ACC112 (cell line): ENCODE measurements at regions not wholly inside any gene's neighbourhood (a gene's known extent, or its start where the extent isn't known, plus 50 kb on each side); places are given as distances from the start of the nearest gene placed in this dataset.
A peak's percentile ranks its signal among the peaks of the same experiment; 100 is the strongest.

Experiments used
- H2AFZ ChIP-seq: fragments of 200-600 bp; sonication (generic); one replicate; pipeline ENCODE4 v1.6.0; 2017; ENCODE audit warnings: antibody characterized with exemption, low read length; ENCODE audit not compliant: unreplicated experiment
- H3K27ac ChIP-seq: fragments of 200-600 bp; sonication (generic); 2 replicates; pipeline ENCODE4 v1.5.1; 2014; ENCODE audit warnings: low read depth, mild to moderate bottlenecking, antibody characterized with exemption, low read length, moderate library complexity
- H3K27me3 ChIP-seq: fragments of 200-600 bp; sonication (generic); 2 replicates; pipeline ENCODE4 v1.6.1; 2014; ENCODE audit warnings: mild to moderate bottlenecking, antibody characterized with exemption, low read length, moderate library complexity, mixed read lengths; ENCODE audit not compliant: insufficient read depth
- H3K36me3 ChIP-seq: fragments of 200-600 bp; sonication (generic); 2 replicates; pipeline ENCODE4 v1.6.1; 2016; ENCODE audit warnings: mild to moderate bottlenecking, antibody characterized with exemption, low read length, moderate library complexity, mixed read lengths; ENCODE audit not compliant: insufficient read depth
- H3K4me1 ChIP-seq: fragments of 200-600 bp; sonication (generic); one replicate; pipeline ENCODE4 v1.6.1; 2016; ENCODE audit warnings: low read length, mixed read lengths; ENCODE audit not compliant: insufficient read depth, unreplicated experiment, control insufficient read depth
- H3K4me3 ChIP-seq: fragments of 200-600 bp; sonication (generic); 2 replicates; pipeline ENCODE4 v1.5.1; 2014; ENCODE audit warnings: mild to moderate bottlenecking, low read depth, low read length
- H3K79me2 ChIP-seq: fragments of 200-600 bp; sonication (generic); one replicate; pipeline ENCODE4 v1.6.0; 2016; ENCODE audit warnings: low read length; ENCODE audit not compliant: control insufficient read depth, unreplicated experiment, insufficient read depth

GRCh38 chr14:53858345-53858684 lies 98.3 kb downstream of the BMP4 start:
- H2AFZ ChIP-seq, result no peak overlapping the region
- no peak overlapping the region for H3K4me3 ChIP-seq
- H3K36me3 ChIP-seq, result no peaks in the 10 kb centered on the region

GRCh38 chr14:53857625-53858344 lies 98.8 kb downstream of the BMP4 start:
- H3K4me3 ChIP-seq, result no peak overlapping the region
- H3K36me3 ChIP-seq, result no peaks in the 10 kb centered on the region
- H3K27ac ChIP-seq, result no peak overlapping the region
- peaks cover 13% of the 10 kb centered on the region for H3K27me3 ChIP-seq
- H3K4me1 ChIP-seq, result no peaks in the 10 kb centered on the region
- no peaks in the 10 kb centered on the region for H3K79me2 ChIP-seq
- no peak overlapping the region for H2AFZ ChIP-seq

More at GRCh38 chr14:53858345-53858684, 98.3 kb downstream of the BMP4 start:
- H3K27me3 ChIP-seq, result peaks cover 13% of the 10 kb centered on the region
- no peak overlapping the region for H3K27ac ChIP-seq
- H3K79me2 ChIP-seq, result no peaks in the 10 kb centered on the region
- H3K4me1 ChIP-seq, result no peaks in the 10 kb centered on the region

DNA sequence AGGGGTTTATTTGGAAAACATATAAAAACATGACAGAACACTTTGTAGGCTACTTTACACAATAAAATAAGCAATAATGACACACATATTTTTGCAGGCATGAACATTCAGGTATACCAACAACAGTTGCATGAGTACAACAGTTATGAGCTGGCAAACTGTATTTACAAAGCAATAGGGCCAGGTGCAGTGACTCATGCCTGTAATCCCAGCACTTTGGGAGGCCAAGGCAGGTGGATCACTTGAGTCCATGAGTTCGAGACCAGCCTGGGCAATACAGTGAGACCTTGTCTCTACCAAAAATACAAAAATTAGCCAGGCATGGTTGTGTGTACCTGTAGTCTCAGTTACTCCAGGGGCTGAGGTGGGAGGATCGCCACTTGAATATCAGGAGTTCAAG lies 101.1 kb downstream of the BMP4 start:
- Histone ChIP-seq H3K79me2 (no peaks in the 10 kb centered on the region), H3K36me3 (no peaks in the 10 kb centered on the region), H3K27ac (no peak overlapping the region)

DNA sequence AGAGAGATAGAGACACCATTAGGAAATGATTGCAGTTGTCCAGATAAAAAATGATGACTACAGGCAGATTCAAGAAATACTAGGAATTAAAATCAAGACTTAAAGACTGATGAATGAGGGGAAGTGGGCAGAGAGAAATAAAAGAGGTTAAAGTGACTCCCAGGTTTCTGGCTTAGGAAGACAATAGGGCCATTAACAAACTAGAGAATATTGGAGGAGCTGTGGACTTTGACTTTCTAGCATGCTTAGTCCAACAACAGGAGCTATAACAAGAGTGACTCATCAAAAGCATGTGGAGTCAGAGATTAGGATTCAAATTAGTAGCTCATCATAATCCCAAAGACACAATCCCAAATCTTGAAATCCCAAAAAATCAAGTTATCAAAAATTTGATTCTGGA lies 101.5 kb downstream of the BMP4 start:
- no peaks in the 10 kb centered on the region for H3K36me3 ChIP-seq
- H3K27ac ChIP-seq, result no peak overlapping the region
- no peak overlapping the region for H3K4me3 ChIP-seq
- H2AFZ ChIP-seq, result no peak overlapping the region
- H3K4me1 ChIP-seq, result peaks cover 16% of the 10 kb centered on the region
- H3K79me2 ChIP-seq, result no peaks in the 10 kb centered on the region
- peaks cover 8% of the 10 kb centered on the region for H3K27me3 ChIP-seq

More for the DNA sequence above, 101.1 kb downstream of the BMP4 start:
- H3K4me3 ChIP-seq, result no peak overlapping the region
- no peak overlapping the region for H2AFZ ChIP-seq
- H3K27me3 ChIP-seq, result peaks cover 12% of the 10 kb centered on the region
- peaks cover 13% of the 10 kb centered on the region for H3K4me1 ChIP-seq

DNA sequence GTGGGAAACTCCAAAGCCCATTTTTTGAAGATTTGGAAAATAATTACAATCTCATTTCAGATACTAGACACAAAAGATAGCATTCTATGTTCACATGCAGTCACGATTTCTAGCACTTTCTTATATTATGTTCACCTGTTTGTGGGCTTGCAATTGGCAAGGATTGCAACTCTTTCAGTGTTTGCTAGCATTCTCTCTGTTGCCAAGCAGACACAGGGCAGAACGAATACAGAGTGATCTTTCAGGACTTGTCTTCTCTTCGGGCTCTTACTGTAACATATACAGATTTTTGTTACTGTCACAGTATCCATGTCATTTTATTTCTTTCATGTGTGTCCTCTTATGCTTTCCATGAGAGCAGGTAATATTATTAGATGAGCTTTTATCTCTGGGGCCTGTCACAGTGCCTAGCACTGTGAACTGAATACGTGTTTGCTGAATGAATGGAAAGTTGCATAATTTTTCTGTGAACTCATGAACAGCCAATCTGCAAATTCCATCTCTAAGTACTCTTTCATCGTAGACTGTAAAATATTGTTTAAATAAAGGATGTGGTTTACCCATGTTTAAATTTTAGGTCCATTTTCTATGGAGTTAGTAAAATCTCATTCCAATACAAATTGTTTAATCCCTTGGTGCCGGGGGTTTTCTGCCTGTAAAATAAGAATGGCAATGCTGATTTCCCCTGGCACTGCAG lies 105.1 kb downstream of the BMP4 start:
- no peak overlapping the region; the same call in 1 of the 2 replicates for H3K27ac ChIP-seq
- H3K79me2 ChIP-seq, result no peaks in the 10 kb centered on the region
- H3K4me1 ChIP-seq, result peaks cover 16% of the 10 kb centered on the region

DNA sequence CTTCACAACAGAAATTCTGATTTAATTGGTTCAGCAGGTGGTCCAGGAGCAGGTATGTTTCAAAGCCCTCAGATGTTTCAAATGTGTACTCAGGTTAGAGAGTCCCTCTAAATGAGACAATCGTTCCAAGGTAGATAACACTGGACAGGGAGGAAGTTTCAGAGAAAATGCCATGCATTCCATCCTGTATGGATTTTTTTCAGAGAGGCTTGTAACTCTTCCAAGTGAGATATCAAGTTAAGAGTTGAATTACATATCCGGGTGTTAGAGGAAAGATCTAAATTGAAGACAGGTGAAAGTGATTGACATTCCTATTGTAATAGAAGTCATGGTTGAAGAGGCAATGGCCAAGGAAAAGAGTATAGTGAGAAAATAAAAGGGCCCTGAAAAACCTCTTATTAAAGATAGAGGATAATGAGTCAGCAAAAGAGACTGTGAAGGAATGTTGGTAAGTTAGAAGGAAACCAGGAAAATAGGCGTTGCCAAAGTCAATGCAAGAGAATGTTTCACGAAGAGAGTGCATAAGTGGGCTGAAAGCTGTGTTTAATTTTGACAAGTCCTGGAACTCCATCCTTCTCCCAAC lies 105.8 kb downstream of the BMP4 start:
- no peaks in the 10 kb centered on the region for H3K36me3 ChIP-seq

More for the DNA sequence above, 105.1 kb downstream of the BMP4 start:
- Histone ChIP-seq H3K36me3 (no peaks in the 10 kb centered on the region), H3K27me3 (no peaks in the 10 kb centered on the region), H2AFZ (peak overlapping the region; percentile 78), H3K4me3 (no peak overlapping the region)

GRCh38 chr14:53849549-53849948 lies 107.1 kb downstream of the BMP4 start:
- no peak overlapping the region for H3K4me3 ChIP-seq
- no peaks in the 10 kb centered on the region for H3K36me3 ChIP-seq
- no peaks in the 10 kb centered on the region for H3K79me2 ChIP-seq
- no peak overlapping the region for H3K27ac ChIP-seq
- H3K27me3 ChIP-seq, result no peaks in the 10 kb centered on the region
- peaks cover 16% of the 10 kb centered on the region for H3K4me1 ChIP-seq
- no peak overlapping the region for H2AFZ ChIP-seq

More for the DNA sequence above, 105.8 kb downstream of the BMP4 start:
- Histone ChIP-seq H3K27ac (peak overlapping the region; percentile 12; the same call in 1 of the 2 replicates), H3K79me2 (no peaks in the 10 kb centered on the region), H3K27me3 (no peaks in the 10 kb centered on the region), H2AFZ (peak overlapping the region; percentile 78), H3K4me1 (peaks cover 16% of the 10 kb centered on the region), H3K4me3 (no peak overlapping the region)

- no peaks in the 10 kb centered on the region for H3K79me2 ChIP-seq
- H3K27me3 ChIP-seq, result no peaks in the 10 kb centered on the region
- no peak overlapping the region for H3K4me3 ChIP-seq
- H3K36me3 ChIP-seq, result no peaks in the 10 kb centered on the region
- no peak overlapping the region for H3K27ac ChIP-seq
- H3K4me1 ChIP-seq, result peaks cover 16% of the 10 kb centered on the region
- no peak overlapping the region for H2AFZ ChIP-seq
Measured at GRCh38 chr14:53848854-53849253, 107.8 kb downstream of the BMP4 start.

- no peaks in the 10 kb centered on the region for H3K79me2 ChIP-seq
Measured at GRCh38 chr14:53847881-53848280, 108.7 kb downstream of the BMP4 start.

DNA sequence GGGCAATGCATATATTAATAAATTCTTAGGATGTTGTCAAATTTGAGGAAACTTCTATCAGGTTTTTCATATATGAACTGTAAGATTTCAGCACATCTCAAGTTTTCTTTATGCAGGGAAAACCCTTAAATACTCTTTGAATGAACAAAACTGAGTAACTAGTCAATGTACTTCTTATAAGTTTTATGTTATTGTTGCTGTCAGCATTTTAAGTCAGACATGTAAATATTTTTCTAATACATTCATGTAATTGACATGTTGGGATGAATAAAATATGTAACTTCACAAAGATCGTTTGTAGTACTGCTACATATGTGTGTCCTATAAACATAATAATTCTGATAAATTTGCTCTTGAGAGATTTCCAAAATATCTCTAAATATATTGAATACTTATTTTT lies 109.6 kb downstream of the BMP4 start:
- H3K4me3 ChIP-seq, result no peak overlapping the region

More at GRCh38 chr14:53847881-53848280, 108.7 kb downstream of the BMP4 start:
- Histone ChIP-seq H3K27ac (no peak overlapping the region), H3K36me3 (no peaks in the 10 kb centered on the region), H3K4me1 (peaks cover 23% of the 10 kb centered on the region), H3K4me3 (no peak overlapping the region), H2AFZ (no peak overlapping the region), H3K27me3 (no peaks in the 10 kb centered on the region)

More for the DNA sequence above, 109.6 kb downstream of the BMP4 start:
- no peaks in the 10 kb centered on the region for H3K36me3 ChIP-seq
- H3K27ac ChIP-seq, result no peak overlapping the region
- no peaks in the 10 kb centered on the region for H3K79me2 ChIP-seq
- no peak overlapping the region for H2AFZ ChIP-seq
- no peaks in the 10 kb centered on the region for H3K27me3 ChIP-seq
- H3K4me1 ChIP-seq, result peaks cover 23% of the 10 kb centered on the region
